ENCODE measurements at regions not wholly inside any gene's neighbourhood (a gene's known extent, or its start where the extent isn't known, plus 50 kb on each side); places are given as distances from the start of the nearest gene placed in this dataset.

DNA sequence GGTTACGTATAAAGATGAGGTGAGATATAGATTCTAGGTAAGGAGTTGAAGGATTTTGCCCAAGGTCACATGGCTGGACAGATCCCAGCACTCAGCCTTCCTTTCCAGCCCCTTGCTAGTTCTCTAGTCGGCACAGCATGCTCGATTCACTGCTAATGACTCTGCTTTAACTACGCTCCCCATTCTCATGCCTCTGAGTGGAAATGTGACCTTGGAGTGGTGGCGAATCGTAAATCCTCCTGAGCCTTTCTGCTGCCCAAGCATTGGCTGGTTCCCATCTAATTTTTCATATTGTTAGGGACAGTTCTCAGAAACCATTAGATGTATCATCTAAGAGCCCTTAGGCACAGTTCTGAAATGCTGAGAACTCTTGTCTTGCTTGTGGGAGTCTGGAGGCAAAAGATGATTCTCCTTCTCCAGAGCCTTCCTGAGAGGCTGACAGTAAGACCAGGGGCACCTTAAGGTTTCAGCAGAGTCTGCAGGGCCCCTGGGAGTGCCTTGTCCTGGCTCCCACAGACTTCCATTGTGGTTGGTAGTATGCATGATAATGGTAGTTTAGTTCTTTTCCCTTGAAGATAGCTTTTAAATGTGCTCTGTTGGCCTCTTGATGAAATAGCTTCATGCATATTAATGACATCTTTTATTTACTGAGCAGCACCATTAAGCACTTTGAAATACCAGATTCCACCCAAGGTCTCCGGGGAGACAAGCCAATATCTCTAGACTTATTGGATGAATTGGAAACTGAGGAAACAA lies 377.8 kb upstream of the SLC14A2 start:
- no peaks in the 10 kb centered on the region for H3K36me3 ChIP-seq (ENCODE audit: control insufficient read depth in 2 of 2, extremely low read depth in 1 of 2, insufficient read depth in 2 of 2, low read length in 2 of 2)
- no peak overlapping the region for H3K27ac ChIP-seq (ENCODE audit: insufficient read depth, low read depth, low read length)
- no peaks in the 10 kb centered on the region for H3K4me1 ChIP-seq (ENCODE audit: control insufficient read depth, extremely low read depth, insufficient read depth, low read length)
- no peaks in the 10 kb centered on the region for H4K20me1 ChIP-seq (replicated peaks; ENCODE audit: control insufficient read depth, extremely low read depth, insufficient read depth, low read length)
- POLR2A ChIA-PET: no interaction called here
- H3K4me2 ChIP-seq (ENCODE audit: insufficient read depth, low read length): no peak overlapping the region
- H3K27me3 ChIP-seq (ENCODE audit: control insufficient read depth in 2 of 2, insufficient read depth in 2 of 2, low read length in 2 of 2): no peaks in the 10 kb centered on the region
- CTCF ChIA-PET: no interaction called here
- TF ChIP-seq MYC (IDR thresholded peaks at IDR 0.05; ENCODE audit: low read depth, low read length) (no peak), POLR2A (IDR thresholded peaks at IDR 0.05; ENCODE audit: low read depth, low read length) (no peak), GATA2 (IDR thresholded peaks at IDR 0.05; ENCODE audit: insufficient read depth, insufficient read length, low read depth, low read length) (no peak), POLR2AphosphoS5 (IDR thresholded peaks at IDR 0.05; ENCODE audit: insufficient read depth, low read depth, low read length) (no peak), JUN (IDR thresholded peaks at IDR 0.05; ENCODE audit: borderline replicate concordance, insufficient read depth, insufficient read length, low read depth) (no peak), FOS (IDR thresholded peaks at IDR 0.05; ENCODE audit: borderline replicate concordance, insufficient read depth, low read length) (no peak), EZH2 (IDR thresholded peaks at IDR 0.05; ENCODE audit: borderline replicate concordance, low read depth, low read length, severe bottlenecking) (no peak)
- TF ChIP-seq, protein P1, sequence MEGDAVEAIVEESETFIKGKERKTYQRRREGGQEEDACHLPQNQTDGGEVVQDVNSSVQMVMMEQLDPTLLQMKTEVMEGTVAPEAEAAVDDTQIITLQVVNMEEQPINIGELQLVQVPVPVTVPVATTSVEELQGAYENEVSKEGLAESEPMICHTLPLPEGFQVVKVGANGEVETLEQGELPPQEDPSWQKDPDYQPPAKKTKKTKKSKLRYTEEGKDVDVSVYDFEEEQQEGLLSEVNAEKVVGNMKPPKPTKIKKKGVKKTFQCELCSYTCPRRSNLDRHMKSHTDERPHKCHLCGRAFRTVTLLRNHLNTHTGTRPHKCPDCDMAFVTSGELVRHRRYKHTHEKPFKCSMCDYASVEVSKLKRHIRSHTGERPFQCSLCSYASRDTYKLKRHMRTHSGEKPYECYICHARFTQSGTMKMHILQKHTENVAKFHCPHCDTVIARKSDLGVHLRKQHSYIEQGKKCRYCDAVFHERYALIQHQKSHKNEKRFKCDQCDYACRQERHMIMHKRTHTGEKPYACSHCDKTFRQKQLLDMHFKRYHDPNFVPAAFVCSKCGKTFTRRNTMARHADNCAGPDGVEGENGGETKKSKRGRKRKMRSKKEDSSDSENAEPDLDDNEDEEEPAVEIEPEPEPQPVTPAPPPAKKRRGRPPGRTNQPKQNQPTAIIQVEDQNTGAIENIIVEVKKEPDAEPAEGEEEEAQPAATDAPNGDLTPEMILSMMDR (IDR thresholded peaks at IDR 0.05; ENCODE audit: extremely low read depth in 1 of 2, insufficient read depth in 1 of 2, low read depth in 1 of 2, low read length in 2 of 2): no peak
- TF ChIP-seq, protein P2, sequence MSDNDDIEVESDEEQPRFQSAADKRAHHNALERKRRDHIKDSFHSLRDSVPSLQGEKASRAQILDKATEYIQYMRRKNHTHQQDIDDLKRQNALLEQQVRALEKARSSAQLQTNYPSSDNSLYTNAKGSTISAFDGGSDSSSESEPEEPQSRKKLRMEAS (IDR thresholded peaks at IDR 0.05; ENCODE audit: insufficient read depth, insufficient read length): no peak
- H3K79me2 ChIP-seq (ENCODE audit: control insufficient read depth, insufficient read depth, low read length): no peaks in the 10 kb centered on the region
- no TSS peak for BruUV-seq (replicated peaks)
- no peaks in the 10 kb centered on the region for H3K9me1 ChIP-seq (replicated peaks; ENCODE audit: control insufficient read depth, extremely low read depth, insufficient read depth, low read length)
- no peak overlapping the region for H3K4me3 ChIP-seq (replicated peaks in 1 of 3; ENCODE audit: insufficient read depth in 1 of 3, low read depth in 1 of 3, low read length in 3 of 3)
- intact Hi-C loops (cut with micrococcal nuclease): no loop called here
- no peak overlapping the region for H2AFZ ChIP-seq (ENCODE audit: low read depth, low read length)
- DNase-seq (ENCODE audit: low read depth, low spot score) (no peak), FAIRE-seq (no peak)
- no peaks in the 10 kb centered on the region for H3K9me3 ChIP-seq (replicated peaks; ENCODE audit: control insufficient read depth, insufficient read depth, low read length)
- dilution Hi-C loops (cut with MboI; ENCODE audit: extremely low pct_ligation_motif_present, low sequenced_read_pairs): no loop called here
- no peak overlapping the region for H3K9ac ChIP-seq (replicated peaks; ENCODE audit: extremely low read depth, insufficient read depth, low read length)

Measured in endothelial cell of umbilical vein (primary cell).